ENCODE measurements at regions not wholly inside any gene's neighbourhood (a gene's known extent, or its start where the extent isn't known, plus 50 kb on each side); places are given as distances from the start of the nearest gene placed in this dataset.

DNA sequence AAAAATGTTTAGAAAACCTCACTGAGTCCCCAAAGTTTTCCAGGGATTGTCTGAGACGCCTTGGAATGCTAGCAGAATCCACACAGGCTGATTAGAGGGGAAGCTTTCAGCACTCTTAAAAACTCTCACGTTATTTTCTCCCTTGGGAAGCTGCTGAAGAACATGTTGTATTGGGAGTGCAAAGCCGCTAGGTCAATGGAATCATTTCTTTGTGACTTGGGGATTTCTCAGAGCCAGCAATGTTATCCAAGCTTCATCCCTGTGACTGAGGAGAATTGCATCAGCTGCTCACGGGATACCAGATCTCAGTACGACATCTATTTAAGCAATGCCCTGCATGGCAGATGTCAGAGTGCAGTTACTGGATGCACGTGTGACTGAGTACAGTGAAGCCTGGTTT is 426.4 kb upstream of the MPDZ start:
- no peaks in the 10 kb centered on the region for H3F3A ChIP-seq (ENCODE audit: insufficient read depth, low read length)
- no peaks in the 10 kb centered on the region for H3K79me2 ChIP-seq (ENCODE audit: insufficient read depth, low read length)
- H3K27ac ChIP-seq (ENCODE audit: low read depth, low read length, poor library complexity, severe bottlenecking) = no peak overlapping the region
- H3K9me2 ChIP-seq (ENCODE audit: low read depth, low read length) = no peaks in the 10 kb centered on the region
- H3K27me3 ChIP-seq (ENCODE audit: insufficient read depth, low read length) = no peaks in the 10 kb centered on the region
- TF ChIP-seq, protein P1, sequence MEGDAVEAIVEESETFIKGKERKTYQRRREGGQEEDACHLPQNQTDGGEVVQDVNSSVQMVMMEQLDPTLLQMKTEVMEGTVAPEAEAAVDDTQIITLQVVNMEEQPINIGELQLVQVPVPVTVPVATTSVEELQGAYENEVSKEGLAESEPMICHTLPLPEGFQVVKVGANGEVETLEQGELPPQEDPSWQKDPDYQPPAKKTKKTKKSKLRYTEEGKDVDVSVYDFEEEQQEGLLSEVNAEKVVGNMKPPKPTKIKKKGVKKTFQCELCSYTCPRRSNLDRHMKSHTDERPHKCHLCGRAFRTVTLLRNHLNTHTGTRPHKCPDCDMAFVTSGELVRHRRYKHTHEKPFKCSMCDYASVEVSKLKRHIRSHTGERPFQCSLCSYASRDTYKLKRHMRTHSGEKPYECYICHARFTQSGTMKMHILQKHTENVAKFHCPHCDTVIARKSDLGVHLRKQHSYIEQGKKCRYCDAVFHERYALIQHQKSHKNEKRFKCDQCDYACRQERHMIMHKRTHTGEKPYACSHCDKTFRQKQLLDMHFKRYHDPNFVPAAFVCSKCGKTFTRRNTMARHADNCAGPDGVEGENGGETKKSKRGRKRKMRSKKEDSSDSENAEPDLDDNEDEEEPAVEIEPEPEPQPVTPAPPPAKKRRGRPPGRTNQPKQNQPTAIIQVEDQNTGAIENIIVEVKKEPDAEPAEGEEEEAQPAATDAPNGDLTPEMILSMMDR (IDR thresholded peaks at IDR 0.05; ENCODE audit: low read length) = no peak
- TF ChIP-seq EZH2 (IDR thresholded peaks at IDR 0.05; ENCODE audit: borderline replicate concordance, low read length) = no peak
- no peaks in the 10 kb centered on the region for H4K20me1 ChIP-seq (ENCODE audit: insufficient read depth, low read length)
- no peak overlapping the region for H3K4me2 ChIP-seq (ENCODE audit: low read length)
- H3K9ac ChIP-seq (ENCODE audit: low read length) = no peak overlapping the region
- H3K36me3 ChIP-seq (ENCODE audit: insufficient read depth, low read length) = no peaks in the 10 kb centered on the region
- no peak overlapping the region for H3K4me3 ChIP-seq (ENCODE audit: low read depth, low read length, poor library complexity, severe bottlenecking)
- no peaks in the 10 kb centered on the region for H3K9me3 ChIP-seq (ENCODE audit: low read length)
- no peak overlapping the region for H2AFZ ChIP-seq (ENCODE audit: low read length)
- no peaks in the 10 kb centered on the region for H3K4me1 ChIP-seq (ENCODE audit: insufficient read depth, low read length, severe bottlenecking)

DNA sequence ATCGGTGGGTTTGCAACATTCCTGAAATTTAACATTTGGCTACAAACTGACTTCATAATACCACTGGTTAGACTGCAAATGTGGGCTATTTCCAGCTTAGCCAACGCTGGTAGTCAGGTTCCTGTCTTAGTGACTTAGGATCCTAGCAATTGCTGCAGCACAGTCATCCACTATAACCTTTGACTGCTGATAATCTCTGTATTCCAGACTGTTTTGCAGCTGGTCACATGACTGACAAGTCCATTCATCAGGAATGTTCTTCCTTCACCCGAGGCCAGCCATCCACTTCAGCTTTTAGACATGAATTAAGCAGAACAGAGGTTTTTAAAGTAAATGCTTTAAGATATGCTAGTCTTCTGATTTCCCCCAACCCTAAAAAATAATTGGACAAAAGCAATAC is 425.9 kb upstream of the MPDZ start:
- Histone ChIP-seq H3K4me2 (ENCODE audit: low read length) (no peak overlapping the region), H3K27me3 (ENCODE audit: insufficient read depth, low read length) (no peaks in the 10 kb centered on the region), H2AFZ (ENCODE audit: low read length) (no peak overlapping the region), H3K9me2 (ENCODE audit: low read depth, low read length) (no peaks in the 10 kb centered on the region), H4K20me1 (ENCODE audit: insufficient read depth, low read length) (no peaks in the 10 kb centered on the region), H3K9ac (ENCODE audit: low read length) (no peak overlapping the region), H3K4me1 (ENCODE audit: insufficient read depth, low read length, severe bottlenecking) (no peaks in the 10 kb centered on the region), H3K27ac (ENCODE audit: low read depth, low read length, poor library complexity, severe bottlenecking) (no peak overlapping the region), H3K79me2 (ENCODE audit: insufficient read depth, low read length) (no peaks in the 10 kb centered on the region), H3F3A (ENCODE audit: insufficient read depth, low read length) (no peaks in the 10 kb centered on the region), H3K36me3 (ENCODE audit: insufficient read depth, low read length) (no peaks in the 10 kb centered on the region), H3K4me3 (ENCODE audit: low read depth, low read length, poor library complexity, severe bottlenecking) (no peak overlapping the region), H3K9me3 (ENCODE audit: low read length) (no peaks in the 10 kb centered on the region)
- no peak for TF ChIP-seq EZH2 (IDR thresholded peaks at IDR 0.05; ENCODE audit: borderline replicate concordance, low read length)
- TF ChIP-seq, protein P1 (IDR thresholded peaks at IDR 0.05; ENCODE audit: low read length) = no peak

DNA sequence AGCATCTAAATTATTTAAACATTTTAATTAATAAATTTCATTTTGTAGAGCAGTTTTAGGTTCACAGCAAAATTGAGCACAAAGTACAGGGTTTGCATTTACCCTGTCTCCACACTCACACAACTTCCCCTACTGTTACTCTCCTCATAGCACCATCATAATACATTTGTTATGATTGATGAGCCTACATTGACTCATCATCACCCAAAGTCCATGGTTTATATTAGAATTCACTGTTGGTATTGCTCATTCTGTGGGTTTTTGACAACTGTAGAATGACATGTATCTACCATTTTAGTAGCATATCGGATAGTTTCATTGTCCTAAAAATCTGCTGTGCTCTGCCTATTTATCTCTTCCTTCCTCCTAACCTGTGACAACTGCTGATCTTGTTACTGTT is 411.1 kb upstream of the MPDZ start:
- Histone ChIP-seq H3K4me3 (ENCODE audit: low read depth, low read length, poor library complexity, severe bottlenecking) (no peak overlapping the region), H3K4me2 (ENCODE audit: low read length) (no peak overlapping the region), H4K20me1 (ENCODE audit: insufficient read depth, low read length) (no peaks in the 10 kb centered on the region), H3K36me3 (ENCODE audit: insufficient read depth, low read length) (no peaks in the 10 kb centered on the region), H3F3A (ENCODE audit: insufficient read depth, low read length) (no peaks in the 10 kb centered on the region), H3K4me1 (ENCODE audit: insufficient read depth, low read length, severe bottlenecking) (no peaks in the 10 kb centered on the region), H2AFZ (ENCODE audit: low read length) (no peak overlapping the region), H3K9me3 (ENCODE audit: low read length) (no peaks in the 10 kb centered on the region), H3K9me2 (ENCODE audit: low read depth, low read length) (no peaks in the 10 kb centered on the region), H3K79me2 (ENCODE audit: insufficient read depth, low read length) (no peaks in the 10 kb centered on the region), H3K9ac (ENCODE audit: low read length) (no peak overlapping the region), H3K27ac (ENCODE audit: low read depth, low read length, poor library complexity, severe bottlenecking) (no peak overlapping the region), H3K27me3 (ENCODE audit: insufficient read depth, low read length) (no peaks in the 10 kb centered on the region)
- TF ChIP-seq, protein P1 (IDR thresholded peaks at IDR 0.05; ENCODE audit: low read length) = no peak
- no peak for TF ChIP-seq EZH2 (IDR thresholded peaks at IDR 0.05; ENCODE audit: borderline replicate concordance, low read length)
